ENCODE measurements at regions not wholly inside any gene's neighbourhood (a gene's known extent, or its start where the extent isn't known, plus 50 kb on each side); places are given as distances from the start of the nearest gene placed in this dataset.

GRCh38 chr3:115488409-115488808 lies 134.9 kb upstream of the GAP43 start:
- Histone ChIP-seq H3K36me3 (no peaks in the 10 kb centered on the region), H3K27me3 (no peaks in the 10 kb centered on the region), H3K9me3 (peaks cover 0 to under 1% (median 0%) of the 10 kb centered on the region in 12 donors), H3K4me1 (peaks cover 0 to 6% (median 0%) of the 10 kb centered on the region in 12 donors), H3K27ac (no peak overlapping the region), H3K4me3 (no peak overlapping the region)
- TF ChIP-seq CTCF (IDR thresholded peaks at IDR 0.05) (no peak), POLR2A (IDR thresholded peaks at IDR 0.05) (no peak)
- intact Hi-C loops (cut with DNase I): no loop called here
- ATAC-seq (no peak), DNase-seq (no peak)

GRCh38 chr3:115494826-115495225 lies 128.5 kb upstream of the GAP43 start:
- intact Hi-C loops (cut with DNase I): no loop called here
- WGBS, 4 donors: 86 to 90% (median 89%) methylated on average over 2 of the region's 2 CpGs
- Histone ChIP-seq H3K4me1 (peaks cover 0 to 19% (median 0%) of the 10 kb centered on the region in 12 donors), H3K4me3 (no peak overlapping the region), H3K9me3 (no peaks in the 10 kb centered on the region), H3K36me3 (no peaks in the 10 kb centered on the region), H3K27ac (no peak overlapping the region), H3K27me3 (no peaks in the 10 kb centered on the region)
- DNase-seq: no peak
- no peak for ATAC-seq
- TF ChIP-seq CTCF (IDR thresholded peaks at IDR 0.05) (no peak), POLR2A (IDR thresholded peaks at IDR 0.05) (no peak)

GRCh38 chr3:115498421-115498820 lies 124.9 kb upstream of the GAP43 start:
- peaks cover 0 to 19% (median 1%) of the 10 kb centered on the region in 12 donors for H3K4me1 ChIP-seq
- H3K9me3 ChIP-seq: no peaks in the 10 kb centered on the region
- H3K4me3 ChIP-seq: no peak overlapping the region
- DNase-seq (no peak), ATAC-seq (peak in 1 of 4 donors; percentile 31)
- H3K27me3 ChIP-seq: no peaks in the 10 kb centered on the region
- 25 to 69% (median 65%) methylated on average over 1 of the region's 1 CpG for WGBS, 4 donors
- TF ChIP-seq CTCF (IDR thresholded peaks at IDR 0.05) (no peak), POLR2A (IDR thresholded peaks at IDR 0.05) (no peak)
- H3K36me3 ChIP-seq: no peaks in the 10 kb centered on the region
- intact Hi-C loops (cut with DNase I): no loop called here
- H3K27ac ChIP-seq: peak overlapping the region in 6 of 12 donors; percentile 1 to 44 (median 34)

- DNase-seq (peak in 2 of 5 donors; percentile 24 to 32), ATAC-seq (peak; percentile 89 to 98 (median 97))
- Histone ChIP-seq H3K4me3 (no peak overlapping the region), H3K9me3 (no peaks in the 10 kb centered on the region), H3K27ac (peak overlapping the region in 8 of 12 donors; percentile 1 to 66 (median 28)), H3K4me1 (peaks cover 0 to 19% (median 1%) of the 10 kb centered on the region in 12 donors), H3K36me3 (no peaks in the 10 kb centered on the region), H3K27me3 (no peaks in the 10 kb centered on the region)
- TF ChIP-seq CTCF (IDR thresholded peaks at IDR 0.05): no peak
- TF ChIP-seq POLR2A (IDR thresholded peaks at IDR 0.05): no peak
- 16 to 32% (median 22%) methylated on average over 1 of the region's 1 CpG for WGBS, 4 donors
- intact Hi-C loops (cut with DNase I): no loop called here
These were observed 124.4 kb upstream of the GAP43 start for GRCh38 chr3:115498898-115499297.

Measured in heart left ventricle (tissue), 16 donors.